ENCODE measurements at regions not wholly inside any gene's neighbourhood (a gene's known extent, or its start where the extent isn't known, plus 50 kb on each side); places are given as distances from the start of the nearest gene placed in this dataset.

- in situ Hi-C loops (cut with MboI; ENCODE audit: low sequenced_read_pairs in 4 of 4) (loop anchor here in 2 of 4 donors (10.0 to 25.0 kb wide), 2 partner anchors 442 to 444 kb away; no protein-coding TSS in a partner anchor), intact Hi-C loops (cut with DNase I; ENCODE audit: low total_unique reads) (loop anchor here (10.0 kb wide), 2 partner anchors 86 to 1374 kb away; partner anchors contain the start of gene MID1IP1)
- TF ChIP-seq, protein P1, sequence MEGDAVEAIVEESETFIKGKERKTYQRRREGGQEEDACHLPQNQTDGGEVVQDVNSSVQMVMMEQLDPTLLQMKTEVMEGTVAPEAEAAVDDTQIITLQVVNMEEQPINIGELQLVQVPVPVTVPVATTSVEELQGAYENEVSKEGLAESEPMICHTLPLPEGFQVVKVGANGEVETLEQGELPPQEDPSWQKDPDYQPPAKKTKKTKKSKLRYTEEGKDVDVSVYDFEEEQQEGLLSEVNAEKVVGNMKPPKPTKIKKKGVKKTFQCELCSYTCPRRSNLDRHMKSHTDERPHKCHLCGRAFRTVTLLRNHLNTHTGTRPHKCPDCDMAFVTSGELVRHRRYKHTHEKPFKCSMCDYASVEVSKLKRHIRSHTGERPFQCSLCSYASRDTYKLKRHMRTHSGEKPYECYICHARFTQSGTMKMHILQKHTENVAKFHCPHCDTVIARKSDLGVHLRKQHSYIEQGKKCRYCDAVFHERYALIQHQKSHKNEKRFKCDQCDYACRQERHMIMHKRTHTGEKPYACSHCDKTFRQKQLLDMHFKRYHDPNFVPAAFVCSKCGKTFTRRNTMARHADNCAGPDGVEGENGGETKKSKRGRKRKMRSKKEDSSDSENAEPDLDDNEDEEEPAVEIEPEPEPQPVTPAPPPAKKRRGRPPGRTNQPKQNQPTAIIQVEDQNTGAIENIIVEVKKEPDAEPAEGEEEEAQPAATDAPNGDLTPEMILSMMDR (IDR thresholded peaks at IDR 0.05 in 4 of 5, conservative IDR thresholded peaks at IDR 0.05 in 1 of 5): no peak
- no peak for TF ChIP-seq POLR2A (IDR thresholded peaks at IDR 0.05)
- Histone ChIP-seq H3K27ac (no peak overlapping the region), H3K27me3 (peaks cover 0 to 16% (median 16%) of the 10 kb centered on the region in 3 donors), H3K36me3 (no peaks in the 10 kb centered on the region), H3K4me3 (no peak overlapping the region), H3K9me3 (no peaks in the 10 kb centered on the region), H3K4me1 (peaks cover under 1 to 7% of the 10 kb centered on the region in 2 donors)
- ATAC-seq: no peak
- no peak for DNase-seq
Measured at GRCh38 chrX:40179283-40179682, 81.5 kb upstream of the BCOR start.

DNA sequence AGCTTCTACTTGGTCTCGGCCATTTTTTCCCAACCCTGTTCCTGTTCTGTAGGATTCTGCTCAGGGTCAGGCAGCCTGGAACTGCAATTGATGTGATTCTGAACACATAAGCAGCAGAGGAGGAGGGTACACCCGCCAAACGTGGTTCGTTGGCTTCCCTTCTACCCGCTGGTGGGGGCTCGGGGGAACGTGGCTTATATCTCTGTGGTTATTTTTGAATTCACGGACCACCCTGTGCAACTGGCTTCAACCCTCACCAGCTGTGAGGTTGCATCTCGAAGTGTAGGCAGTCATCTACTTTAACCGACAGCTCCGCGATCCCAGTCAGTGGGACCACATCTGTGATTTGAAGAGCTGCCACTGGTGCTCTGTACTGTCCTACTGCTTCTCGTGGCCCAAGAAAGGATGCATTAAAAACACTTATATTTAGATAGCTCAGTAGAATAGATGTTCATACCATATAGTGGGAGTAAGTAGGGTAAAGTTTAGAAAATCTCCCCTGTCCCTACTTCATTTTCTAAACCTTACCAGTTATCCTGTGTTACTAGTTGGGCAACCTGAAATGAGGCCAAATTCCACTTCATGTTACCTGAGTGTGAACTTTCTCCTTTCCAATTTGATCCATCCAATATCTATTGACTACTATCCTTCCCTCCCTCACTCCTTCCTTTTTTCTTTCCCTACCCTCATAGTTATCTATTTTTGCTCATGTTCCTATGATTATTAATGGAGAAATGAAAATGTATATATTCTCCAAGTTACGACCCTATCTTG lies 80.4 kb upstream of the BCOR start:
- H3K4me3 ChIP-seq: no peak overlapping the region
- ATAC-seq (no peak), DNase-seq (no peak)
- intact Hi-C loops (cut with DNase I; ENCODE audit: low total_unique reads): loop anchor here (2.0 to 10.0 kb wide), 4 partner anchors 69 to 1373 kb away; partner anchors contain the start of gene MID1IP1
- H3K4me1 ChIP-seq: peaks cover 2 to 8% of the 10 kb centered on the region in 2 donors
- H3K27ac ChIP-seq: peak overlapping the region; percentile 82 to 89 (median 85)
- no peaks in the 10 kb centered on the region for H3K9me3 ChIP-seq
- in situ Hi-C loops (cut with MboI; ENCODE audit: low sequenced_read_pairs in 4 of 4): loop anchor here in 2 of 4 donors (10.0 to 25.0 kb wide), 2 partner anchors 441 to 443 kb away; no protein-coding TSS in a partner anchor
- TF ChIP-seq POLR2A (IDR thresholded peaks at IDR 0.05): no peak
- TF ChIP-seq, protein P1 (IDR thresholded peaks at IDR 0.05 in 4 of 5, conservative IDR thresholded peaks at IDR 0.05 in 1 of 5): no peak
- H3K27me3 ChIP-seq: peaks cover 0 to 28% (median 16%) of the 10 kb centered on the region in 3 donors
- no peaks in the 10 kb centered on the region for H3K36me3 ChIP-seq

DNA sequence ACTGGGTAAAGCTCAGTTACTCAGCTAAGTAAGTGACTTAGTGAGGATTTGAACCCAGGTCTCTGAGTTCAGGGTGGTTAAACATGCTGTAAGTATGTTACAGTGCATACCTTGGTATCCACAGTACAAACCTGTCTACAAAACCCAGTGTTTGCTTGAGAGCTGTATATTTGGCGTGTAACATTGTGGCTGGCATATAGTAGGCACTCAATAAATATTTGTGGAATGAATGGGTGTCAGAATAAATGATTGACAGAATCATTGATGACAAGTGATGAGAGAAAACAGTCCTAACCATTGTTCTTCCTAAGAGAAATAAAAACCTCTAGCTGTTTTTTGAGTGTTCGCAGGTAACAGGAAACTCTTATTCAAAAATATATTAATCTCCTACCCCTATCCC lies 79.7 kb upstream of the BCOR start:
- ATAC-seq (no peak), DNase-seq (no peak)
- H3K4me1 ChIP-seq: peaks cover 2 to 11% of the 10 kb centered on the region in 2 donors
- no peaks in the 10 kb centered on the region for H3K36me3 ChIP-seq
- intact Hi-C loops (cut with DNase I; ENCODE audit: low total_unique reads) (loop anchor here (2.0 to 10.0 kb wide), 4 partner anchors 69 to 1373 kb away; partner anchors contain the start of gene MID1IP1), in situ Hi-C loops (cut with MboI; ENCODE audit: low sequenced_read_pairs in 4 of 4) (loop anchor here in 2 of 4 donors (10.0 to 25.0 kb wide), 2 partner anchors 440 to 443 kb away; no protein-coding TSS in a partner anchor)
- peaks cover 0 to 33% (median 19%) of the 10 kb centered on the region in 3 donors for H3K27me3 ChIP-seq
- H3K9me3 ChIP-seq: no peaks in the 10 kb centered on the region
- H3K27ac ChIP-seq: peak overlapping the region; percentile 82 to 89 (median 85)
- no peak for TF ChIP-seq POLR2A (IDR thresholded peaks at IDR 0.05)
- TF ChIP-seq, protein P1 (IDR thresholded peaks at IDR 0.05 in 4 of 5, conservative IDR thresholded peaks at IDR 0.05 in 1 of 5): no peak
- H3K4me3 ChIP-seq: peak overlapping the region in 2 of 4 donors; percentile 64 to 70

- TF ChIP-seq POLR2A (IDR thresholded peaks at IDR 0.05): no peak
- TF ChIP-seq, protein P1 (IDR thresholded peaks at IDR 0.05 in 4 of 5, conservative IDR thresholded peaks at IDR 0.05 in 1 of 5): no peak
- intact Hi-C loops (cut with DNase I; ENCODE audit: low total_unique reads) (loop anchor here (2.0 to 10.0 kb wide), 4 partner anchors 68 to 1372 kb away; partner anchors contain the start of gene MID1IP1), in situ Hi-C loops (cut with MboI; ENCODE audit: low sequenced_read_pairs in 4 of 4) (loop anchor here in 2 of 4 donors (10.0 to 25.0 kb wide), 2 partner anchors 440 to 442 kb away; no protein-coding TSS in a partner anchor)
- no peaks in the 10 kb centered on the region for H3K9me3 ChIP-seq
- peak overlapping the region; percentile 82 to 89 (median 85) for H3K27ac ChIP-seq
- peak overlapping the region; percentile 62 to 70 (median 66) for H3K4me3 ChIP-seq
- peaks cover 2 to 11% of the 10 kb centered on the region in 2 donors for H3K4me1 ChIP-seq
- peaks cover 0 to 36% (median 23%) of the 10 kb centered on the region in 3 donors for H3K27me3 ChIP-seq
- no peaks in the 10 kb centered on the region for H3K36me3 ChIP-seq
- ATAC-seq (no peak), DNase-seq (no peak)
Measured at GRCh38 chrX:40177117-40177430, 79.3 kb upstream of the BCOR start.
